ENCODE measurements at regions not wholly inside any gene's neighbourhood (a gene's known extent, or its start where the extent isn't known, plus 50 kb on each side); places are given as distances from the start of the nearest gene placed in this dataset.

DNA sequence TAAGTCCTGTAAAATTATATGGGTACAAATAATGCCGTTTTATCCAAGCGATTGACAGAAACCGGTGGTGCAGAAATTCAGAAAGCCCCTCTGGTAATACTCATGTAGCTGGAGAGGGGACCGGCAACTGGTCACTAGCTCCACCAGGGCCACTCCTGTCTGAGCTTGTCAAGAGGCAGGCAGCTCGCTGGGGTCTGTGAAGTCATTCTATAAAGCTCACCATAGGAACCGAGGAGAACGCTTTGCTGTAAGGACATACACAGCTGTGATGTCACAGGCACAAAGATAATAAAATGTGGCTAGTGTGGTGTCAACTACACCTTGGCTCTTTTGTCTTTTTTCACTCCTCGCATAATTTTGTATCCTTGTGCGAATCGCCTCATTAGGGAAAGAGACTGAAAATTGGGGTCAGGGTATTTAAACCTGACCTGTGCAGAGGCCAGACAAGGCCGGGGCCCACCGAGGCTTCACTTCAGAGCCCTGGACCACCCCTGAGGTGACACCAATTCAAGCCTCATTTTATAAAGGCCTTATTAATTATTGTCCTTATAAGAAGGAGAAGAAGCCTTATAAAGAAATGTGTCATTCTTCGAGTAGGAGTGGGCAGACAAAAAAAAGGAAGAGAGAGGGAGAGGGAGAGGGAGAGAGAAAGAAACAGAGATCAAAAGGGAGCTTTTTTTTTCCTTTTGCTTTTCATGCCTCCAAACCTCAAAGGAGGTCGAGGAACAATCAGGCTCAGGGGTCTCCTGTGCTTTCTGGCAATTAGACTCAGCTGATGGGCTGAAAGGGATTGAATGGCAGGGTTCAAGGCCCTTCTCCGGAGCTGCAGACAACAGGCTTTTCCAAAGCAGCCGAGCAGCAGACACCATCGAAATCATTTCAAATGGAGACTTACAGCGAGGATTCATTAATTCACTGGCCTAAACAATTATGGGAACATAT, 813.3 kb upstream of the ARRDC4 start:
- no peak for TF ChIP-seq JUND (IDR thresholded peaks at IDR 0.05; ENCODE audit: low read depth)
- in situ Hi-C loops (cut with HindIII; ENCODE audit: low pct_unique_long_range_greater_than_20kb, low sequenced_read_pairs) = no loop called here
- no peak for DNase-seq (ENCODE audit: low read depth in 1 of 2, low spot score in 1 of 2)

DNA sequence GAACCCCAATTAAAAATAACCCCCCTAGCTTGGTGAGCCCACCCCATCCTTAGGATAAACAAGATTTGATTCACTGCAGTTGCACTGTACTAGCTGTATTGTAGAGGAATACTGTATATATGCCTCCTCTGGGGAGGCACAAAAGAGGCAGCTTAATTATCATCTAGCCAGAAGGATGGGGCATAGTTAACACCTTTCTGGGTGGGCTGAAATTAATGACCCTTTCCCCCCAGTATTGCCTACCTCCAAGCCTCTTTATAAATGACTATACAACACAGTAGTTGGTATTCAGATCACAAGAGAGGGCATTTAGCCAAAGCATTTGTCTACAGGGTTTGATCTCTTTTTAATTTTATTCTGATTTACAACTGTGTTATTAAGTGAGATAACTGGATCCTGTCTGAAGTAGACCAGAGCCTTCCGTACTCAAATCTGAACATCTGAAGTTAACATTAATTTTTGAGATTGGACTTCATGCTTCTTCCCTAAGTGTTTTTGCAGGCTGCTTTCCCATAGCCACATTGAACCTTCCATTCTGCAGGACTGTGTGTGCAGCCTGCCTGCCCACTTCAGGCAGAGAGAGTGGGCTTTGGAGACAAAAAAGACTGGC, 807.0 kb upstream of the ARRDC4 start:
- no peak for DNase-seq (ENCODE audit: low read depth in 1 of 2, low spot score in 1 of 2)
- no peak for TF ChIP-seq JUND (IDR thresholded peaks at IDR 0.05; ENCODE audit: low read depth)
- in situ Hi-C loops (cut with HindIII; ENCODE audit: low pct_unique_long_range_greater_than_20kb, low sequenced_read_pairs) = no loop called here

GRCh38 chr15:97156739-97157265, 803.7 kb upstream of the ARRDC4 start:
- in situ Hi-C loops (cut with HindIII; ENCODE audit: low pct_unique_long_range_greater_than_20kb, low sequenced_read_pairs) = no loop called here
- no peak for TF ChIP-seq JUND (IDR thresholded peaks at IDR 0.05; ENCODE audit: low read depth)
- no peak for DNase-seq (ENCODE audit: low read depth in 1 of 2, low spot score in 1 of 2)

- no peak for TF ChIP-seq JUND (IDR thresholded peaks at IDR 0.05; ENCODE audit: low read depth)
Measured at GRCh38 chr15:97162805-97163495, 797.6 kb upstream of the ARRDC4 start.

GRCh38 chr15:97165205-97165604, 795.3 kb upstream of the ARRDC4 start:
- in situ Hi-C loops (cut with HindIII; ENCODE audit: low pct_unique_long_range_greater_than_20kb, low sequenced_read_pairs) = no loop called here
- no peak for TF ChIP-seq JUND (IDR thresholded peaks at IDR 0.05; ENCODE audit: low read depth)
- DNase-seq (ENCODE audit: low read depth in 1 of 2, low spot score in 1 of 2) = no peak

More at GRCh38 chr15:97162805-97163495, 797.6 kb upstream of the ARRDC4 start:
- in situ Hi-C loops (cut with HindIII; ENCODE audit: low pct_unique_long_range_greater_than_20kb, low sequenced_read_pairs) = no loop called here
- no peak for DNase-seq (ENCODE audit: low read depth in 1 of 2, low spot score in 1 of 2)

DNA sequence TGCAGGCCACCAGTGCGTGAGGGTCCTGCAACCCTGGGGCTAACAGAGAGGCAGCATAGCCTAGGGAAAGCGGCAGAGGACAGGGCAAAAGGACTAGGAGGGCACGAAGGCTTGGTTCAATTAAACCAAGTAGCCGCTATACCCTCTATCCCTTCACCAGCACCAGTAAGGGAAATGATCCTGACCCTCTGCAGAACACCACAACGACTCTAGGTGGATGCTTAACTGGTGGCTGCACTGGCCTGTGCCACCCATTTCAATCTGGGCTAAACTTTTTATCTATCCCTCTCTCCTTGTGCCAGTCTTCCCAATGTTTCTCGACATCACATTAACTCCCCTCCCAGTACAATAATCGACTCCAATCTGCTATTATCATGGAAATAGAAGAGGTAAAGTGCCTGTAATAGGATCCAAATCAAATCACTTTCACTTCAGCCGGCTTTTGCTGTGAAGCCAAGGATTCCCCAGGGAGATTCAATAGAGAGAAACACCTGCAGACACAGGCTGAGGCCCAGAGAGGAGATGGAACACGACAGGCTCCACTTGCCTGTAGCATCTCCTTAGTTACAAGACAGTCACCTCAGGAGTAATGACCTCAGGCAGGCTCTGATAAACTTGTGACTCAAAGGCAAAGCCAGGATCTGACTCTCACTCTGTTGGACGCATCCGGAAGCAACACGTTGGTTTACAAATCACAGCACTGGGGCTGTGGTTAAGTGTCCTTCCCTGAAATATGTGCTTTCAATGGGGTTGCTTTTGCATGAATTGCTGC, 791.6 kb upstream of the ARRDC4 start:
- no peak for DNase-seq (ENCODE audit: low read depth in 1 of 2, low spot score in 1 of 2)
- in situ Hi-C loops (cut with HindIII; ENCODE audit: low pct_unique_long_range_greater_than_20kb, low sequenced_read_pairs) = no loop called here

DNA sequence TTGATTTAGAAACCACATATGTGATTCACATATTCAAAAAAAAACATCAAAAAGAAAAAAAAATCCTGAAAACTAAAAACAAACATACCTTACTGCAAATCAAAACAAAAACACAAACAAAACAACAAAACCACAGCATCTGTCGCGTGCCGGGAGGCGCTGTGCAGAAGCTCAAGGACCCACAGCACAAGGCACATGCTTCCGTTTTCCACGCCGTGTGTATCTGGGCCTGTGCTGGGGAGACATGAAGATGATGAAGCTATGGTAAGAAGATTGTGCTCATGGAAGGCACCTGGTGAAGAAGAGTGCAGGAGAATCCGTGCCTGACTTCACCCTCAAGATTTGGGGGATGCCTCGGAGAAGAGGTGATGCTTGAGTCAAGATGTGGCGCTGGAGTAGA, 788.9 kb upstream of the ARRDC4 start:
- TF ChIP-seq JUND (IDR thresholded peaks at IDR 0.05; ENCODE audit: low read depth) = no peak
- DNase-seq (ENCODE audit: low read depth in 1 of 2, low spot score in 1 of 2) = no peak
- in situ Hi-C loops (cut with HindIII; ENCODE audit: low pct_unique_long_range_greater_than_20kb, low sequenced_read_pairs) = no loop called here

More for the DNA sequence above, 791.6 kb upstream of the ARRDC4 start:
- TF ChIP-seq JUND (IDR thresholded peaks at IDR 0.05; ENCODE audit: low read depth) = no peak

- in situ Hi-C loops (cut with HindIII; ENCODE audit: low pct_unique_long_range_greater_than_20kb, low sequenced_read_pairs) = no loop called here
- no peak for DNase-seq (ENCODE audit: low read depth in 1 of 2, low spot score in 1 of 2)
- no peak for TF ChIP-seq JUND (IDR thresholded peaks at IDR 0.05; ENCODE audit: low read depth)
Measured at GRCh38 chr15:97174886-97175540, 785.5 kb upstream of the ARRDC4 start.

DNA sequence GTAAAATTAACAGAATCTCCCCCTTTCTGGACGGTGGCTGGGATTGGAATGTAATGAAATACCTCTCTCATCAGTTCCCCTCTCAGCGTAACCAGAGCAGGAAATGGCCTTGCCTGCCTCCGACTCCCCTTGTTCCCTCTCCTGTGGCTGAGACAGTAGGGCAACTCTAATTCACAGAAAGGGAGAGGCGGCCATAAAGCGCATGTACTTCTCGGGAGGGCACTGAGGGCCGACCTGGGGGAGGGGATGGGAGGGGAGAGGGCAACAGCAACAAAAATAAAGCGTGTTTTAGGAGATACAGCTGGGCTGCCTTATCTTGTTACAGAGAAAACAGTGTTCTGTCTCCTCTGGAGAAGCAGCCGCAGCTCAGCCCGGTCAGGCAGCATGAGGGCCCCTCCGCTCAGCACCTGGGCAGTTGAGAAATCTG, 783.3 kb upstream of the ARRDC4 start:
- in situ Hi-C loops (cut with HindIII; ENCODE audit: low pct_unique_long_range_greater_than_20kb, low sequenced_read_pairs) = no loop called here
- no peak for DNase-seq (ENCODE audit: low read depth in 1 of 2, low spot score in 1 of 2)
- no peak for TF ChIP-seq JUND (IDR thresholded peaks at IDR 0.05; ENCODE audit: low read depth)

DNA sequence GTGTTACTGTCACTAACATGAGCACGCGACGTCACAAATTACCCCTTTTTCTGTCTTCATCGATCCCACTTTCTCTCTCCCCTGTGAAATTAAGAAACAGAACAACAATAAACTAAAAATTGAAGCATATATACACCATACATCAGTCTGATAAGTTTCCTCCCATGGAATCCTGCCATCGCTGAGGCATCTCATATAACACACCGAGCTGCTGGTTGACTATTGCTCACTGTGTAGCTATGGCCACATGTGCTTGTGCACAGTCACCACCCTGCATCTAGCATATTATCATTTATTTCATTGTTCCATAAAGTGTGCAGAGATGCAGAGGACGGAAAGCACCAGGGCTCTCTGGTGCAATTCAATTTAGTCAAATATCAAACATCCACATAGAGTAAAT, 777.9 kb upstream of the ARRDC4 start:
- no peak for DNase-seq (ENCODE audit: low read depth in 1 of 2, low spot score in 1 of 2)
- in situ Hi-C loops (cut with HindIII; ENCODE audit: low pct_unique_long_range_greater_than_20kb, low sequenced_read_pairs) = no loop called here
- TF ChIP-seq JUND (IDR thresholded peaks at IDR 0.05; ENCODE audit: low read depth) = no peak

DNA sequence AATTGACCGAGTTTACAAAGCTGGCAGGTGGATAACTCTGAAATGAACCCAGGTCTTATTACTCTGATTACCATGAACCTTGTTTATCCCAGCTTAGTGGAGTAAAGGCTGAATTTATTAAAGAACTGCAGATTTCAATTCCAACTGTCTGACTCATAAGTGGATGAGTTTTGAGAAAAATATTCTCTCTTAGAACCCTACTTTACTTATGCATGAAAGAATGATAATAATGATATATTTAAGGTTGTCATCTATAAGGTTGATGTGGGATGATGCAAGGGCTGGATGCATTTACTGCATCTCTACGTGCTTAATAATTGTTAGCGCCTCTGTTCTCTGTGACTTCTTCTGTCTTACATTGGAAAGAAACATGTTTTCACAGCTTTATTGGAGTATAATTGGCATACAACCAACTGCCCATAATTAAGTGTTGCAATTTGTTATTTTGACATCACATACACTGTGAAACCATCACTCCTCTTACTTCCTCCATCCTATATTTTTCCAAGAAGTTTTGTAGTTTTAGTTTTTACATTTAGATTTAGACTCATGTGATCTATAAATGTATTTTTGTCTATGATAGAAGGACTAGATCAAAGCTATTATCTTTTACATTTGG, 771.2 kb upstream of the ARRDC4 start:
- no peak for DNase-seq (ENCODE audit: low read depth in 1 of 2, low spot score in 1 of 2)
- TF ChIP-seq JUND (IDR thresholded peaks at IDR 0.05; ENCODE audit: low read depth) = no peak
- in situ Hi-C loops (cut with HindIII; ENCODE audit: low pct_unique_long_range_greater_than_20kb, low sequenced_read_pairs) = no loop called here

Data from T47D (cell line).